HCT116 (cell line): ENCODE measurements at regions not wholly inside any gene's neighbourhood (a gene's known extent, or its start where the extent isn't known, plus 50 kb on each side); places are given as distances from the start of the nearest gene placed in this dataset.

Experiments
- ATAC-seq: fragments of 200-7000 bp; cut with Tn5 transposase; 2 replicates; pipeline ENCODE4 v1.9.1; 2020; ENCODE audit warnings: mild to moderate bottlenecking, moderate library complexity
- BruUV-seq: library from RNA; stranded (reverse); fragments of 400-500 nt; replicated peaks from 2 replicates; lab custom pipeline; 2021; lab: Mats Ljungman, UMichigan
- CTCF ChIA-PET: fragments of 300-600 bp; sonication (Branson Sonifier 250); formaldehyde crosslinking; loops from one replicate; lab custom pipeline; 2021; ENCODE audit warnings: antibody characterized with exemption; lab: Charles Lee
- POLR2A ChIA-PET: fragments of 300-600, 350-600 bp; sonication (Branson Sonifier 250); formaldehyde crosslinking; loops from one replicate; lab custom pipeline; 2021; ENCODE audit warnings: antibody characterized with exemption; lab: Charles Lee
- RAD21 ChIA-PET, 2 experiments: fragments of 300-600 bp; sonication (Branson Sonifier 250); formaldehyde crosslinking; loops; one replicate each; lab custom pipeline; 2023; ENCODE audit warnings: low total read pairs in 2 of 2; ENCODE audit not compliant: uncharacterized antibody in 2 of 2, unreplicated experiment in 2 of 2, low non-redundant PET in 1 of 2; lab: Charles Lee
- DNase-seq: peaks from one replicate; pipeline ENCODE4 v3.0.0-alpha.2; 2010; ENCODE audit warnings: low read depth, low spot score
- H2AFZ ChIP-seq: fragments of 200-600 bp; shearing (Covaris generic), sonication (generic); 2 replicates; pipeline ENCODE4 v1.6.1; 2017; ENCODE audit warnings: low read depth, mixed run types, mixed read lengths, antibody characterized with exemption, low read length; ENCODE audit not compliant: poor library complexity, severe bottlenecking
- H3K27ac ChIP-seq: 2 replicates; pipeline ENCODE4 v1.5.1; 2012; ENCODE audit warnings: low read depth, low read length
- H3K27me3 ChIP-seq: fragments of 200-600 bp; sonication (generic); 2 replicates; pipeline ENCODE4 v1.6.1; 2016; ENCODE audit warnings: mixed run types, low read length, mixed read lengths; ENCODE audit not compliant: insufficient read depth
- H3K36me3 ChIP-seq, 2 experiments: fragments of 200-500 bp in 1 of 2; fragments of 200-600 bp in 1 of 2; sonication (Bioruptor generic) in 1 of 2; sonication (generic) in 1 of 2; 2 replicates each; pipeline versions ENCODE4 v1.5.1 to v1.6.1; 2014 to 2016; ENCODE audit warnings: low read length in 2 of 2, inconsistent platforms in 1 of 2, mixed read lengths in 1 of 2, mixed run types in 1 of 2; ENCODE audit not compliant: insufficient read depth in 2 of 2, control insufficient read depth in 1 of 2
- H3K4me1 ChIP-seq, 2 experiments: fragments of 200-600 bp in 1 of 2; sonication (generic) in 1 of 2; 2 replicates each; pipeline versions ENCODE4 v1.5.1 to v1.6.1; 2012 to 2017; ENCODE audit warnings: low read length in 2 of 2, inconsistent platforms in 1 of 2, mild to moderate bottlenecking in 1 of 2, mixed read lengths in 1 of 2, mixed run types in 1 of 2, moderate library complexity in 1 of 2; ENCODE audit not compliant: insufficient read depth in 2 of 2, control insufficient read depth in 1 of 2
- H3K4me2 ChIP-seq: fragments of 200-600 bp; sonication (generic); 2 replicates; pipeline ENCODE4 v1.6.1; 2017; ENCODE audit warnings: mixed run types, low read length, mixed read lengths
- H3K4me3 ChIP-seq, 2 experiments: fragments of 200-600 bp in 1 of 2; sonication (generic) in 1 of 2; replicated peaks in 1 of 2; 2 replicates each; pipeline ENCODE4 v1.5.1; 2011 to 2016; ENCODE audit warnings: low read length in 2 of 2, control low read depth in 1 of 2, low read depth in 1 of 2, mild to moderate bottlenecking in 1 of 2, mixed read lengths in 1 of 2, mixed run types in 1 of 2
- H3K79me2 ChIP-seq: fragments of 200-600 bp; sonication (generic); 2 replicates; pipeline ENCODE4 v1.6.1; 2017; ENCODE audit warnings: mild to moderate bottlenecking, mixed run types, low read length, moderate library complexity, mixed read lengths; ENCODE audit not compliant: insufficient read depth
- H3K9ac ChIP-seq: fragments of 200-600 bp; sonication (generic); 2 replicates; pipeline ENCODE4 v1.6.1; 2016; ENCODE audit warnings: low read length, mixed read lengths
- H3K9me2 ChIP-seq: fragments of 200-600 bp; sonication (generic), shearing (Covaris generic); 2 replicates; pipeline ENCODE4 v1.6.1; 2017; ENCODE audit warnings: mixed run types, mild to moderate bottlenecking, moderate library complexity; ENCODE audit not compliant: insufficient read depth
- H3K9me3 ChIP-seq, 2 experiments: fragments of 200-500 bp in 1 of 2; fragments of 200-600 bp in 1 of 2; sonication (Bioruptor generic) in 1 of 2; sonication (generic) in 1 of 2; 2 replicates each; pipeline ENCODE4 v1.6.1; 2014 to 2017; ENCODE audit warnings: low read length in 2 of 2, mixed read lengths in 2 of 2, inconsistent platforms in 1 of 2, low read depth in 1 of 2, mild to moderate bottlenecking in 1 of 2, mixed run types in 1 of 2, moderate library complexity in 1 of 2; ENCODE audit not compliant: control insufficient read depth in 1 of 2, insufficient read depth in 1 of 2
- H4K20me1 ChIP-seq: fragments of 200-600 bp; sonication (generic), shearing (Covaris generic); 2 replicates; pipeline ENCODE4 v1.6.1; 2017; ENCODE audit warnings: mixed run types, mild to moderate bottlenecking, moderate library complexity; ENCODE audit not compliant: insufficient read depth
- CEBPB ChIP-seq: IDR thresholded peaks from 2 replicates; pipeline ENCODE4 v1.6.1; 2012; ENCODE audit warnings: low read depth
- EGR1 ChIP-seq: IDR thresholded peaks from 2 replicates; pipeline ENCODE4 v1.6.1; 2012; ENCODE audit warnings: low read depth
- ELF1 ChIP-seq: IDR thresholded peaks from 2 replicates; pipeline ENCODE4 v1.6.1; 2012; ENCODE audit warnings: low read depth, borderline replicate concordance
- EZH2 ChIP-seq: fragments of 200-600 bp; sonication (generic); IDR thresholded peaks from 2 replicates; pipeline ENCODE4 v1.6.1; 2017; ENCODE audit warnings: antibody characterized with exemption, mixed run types
- EZH2phosphoT487 ChIP-seq: fragments of 200-600 bp; IDR thresholded peaks from 2 replicates; pipeline ENCODE4 v1.6.1; 2018; ENCODE audit warnings: antibody characterized with exemption, borderline replicate concordance
- FOSL1 ChIP-seq: IDR thresholded peaks from 2 replicates; pipeline ENCODE4 v1.6.1; 2012; ENCODE audit warnings: low read depth
- JUND ChIP-seq: IDR thresholded peaks from 2 replicates; pipeline ENCODE4 v1.6.1; 2012
- POLR2A ChIP-seq: IDR thresholded peaks from 2 replicates; pipeline ENCODE4 v1.7.0; 2011; ENCODE audit warnings: borderline replicate concordance; ENCODE audit not compliant: insufficient read depth, insufficient read length; ENCODE audit errors: extremely low read depth
- POLR2AphosphoS5 ChIP-seq: IDR thresholded peaks from 2 replicates; pipeline ENCODE4 v1.6.1; 2011; ENCODE audit warnings: mild to moderate bottlenecking, low read depth, low read length, moderate library complexity
- SIN3A ChIP-seq: IDR thresholded peaks from 2 replicates; pipeline ENCODE4 v1.6.1; 2012; ENCODE audit warnings: low read depth
- SRF ChIP-seq: IDR thresholded peaks from 2 replicates; pipeline ENCODE4 v1.6.1; 2012; ENCODE audit warnings: low read depth
- TCF7L2 ChIP-seq: IDR thresholded peaks from 2 replicates; pipeline ENCODE4 v1.7.0; 2011; ENCODE audit warnings: borderline replicate concordance, inconsistent platforms; ENCODE audit not compliant: insufficient read depth, insufficient read length; ENCODE audit errors: extremely low read depth
- YY1 ChIP-seq: IDR thresholded peaks from 2 replicates; pipeline ENCODE4 v1.6.1; 2011; ENCODE audit warnings: low read length, low read depth, moderate library complexity, mild to moderate bottlenecking; ENCODE audit not compliant: insufficient replicate concordance; ENCODE audit errors: extremely low read depth
- ZFX ChIP-seq: fragments of 450-650 bp; IDR thresholded peaks from 2 replicates; pipeline ENCODE4 v1.6.1; 2017
- ZNF274 ChIP-seq: fragments of 200-500 bp; sonication (Bioruptor generic); IDR thresholded peaks from 2 replicates; pipeline ENCODE4 v1.6.1; 2014; ENCODE audit warnings: mild to moderate bottlenecking, low read depth, low read length, inconsistent platforms
- intact Hi-C: fragments of 100-400 bp; cut with micrococcal nuclease; formaldehyde crosslinking; loops from 2 replicates; pipeline ENCODE4 v1.10.0; 2022
- TF ChIP-seq, protein P1 (sequence below): IDR thresholded peaks from 2 replicates; pipeline ENCODE4 v1.6.1; 2012
- TF ChIP-seq, protein P2 (sequence below): IDR thresholded peaks from 2 replicates; pipeline ENCODE4 v1.6.1; 2012; ENCODE audit warnings: low read depth
- TF ChIP-seq, protein P3 (sequence below): IDR thresholded peaks from 2 replicates; pipeline ENCODE4 v1.6.1; 2012
- TF ChIP-seq, protein P4 (sequence below), 3 experiments: fragments of 200-600 bp in 1 of 3; sonication (generic) in 1 of 3; IDR thresholded peaks in 2 of 3; conservative IDR thresholded peaks in 1 of 3; 2 replicates each; pipeline ENCODE4 v1.5.1; 2012 to 2017; ENCODE audit warnings: low read depth in 2 of 3, low read length in 2 of 3, antibody characterized with exemption in 1 of 3, borderline replicate concordance in 1 of 3, control low read depth in 1 of 3, mild to moderate bottlenecking in 1 of 3, mixed read lengths in 1 of 3, mixed run types in 1 of 3, moderate library complexity in 1 of 3; ENCODE audit not compliant: insufficient read depth in 1 of 3

DNA sequence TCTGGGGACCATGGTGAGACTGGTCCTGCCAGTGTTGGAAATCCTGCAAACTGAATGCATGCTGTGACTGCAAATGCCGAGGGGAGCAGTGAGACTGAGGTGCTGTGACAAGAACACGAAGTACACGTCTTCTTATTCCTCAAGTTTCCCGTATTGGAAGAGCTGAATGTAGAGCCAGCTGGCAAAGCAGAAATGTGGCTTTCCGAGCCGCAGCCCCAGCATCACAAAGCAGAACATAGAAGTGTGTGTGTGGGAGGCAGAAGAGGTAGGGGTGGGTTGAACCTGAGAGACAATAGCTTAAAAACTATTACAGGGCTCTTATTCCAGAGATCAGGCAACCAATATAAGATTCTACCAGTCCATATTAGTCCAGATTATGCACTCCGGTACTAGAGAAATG is 98.8 kb downstream of the CARTPT start:
- Histone ChIP-seq H3K36me3 (no peaks in the 10 kb centered on the region), H3K79me2 (no peaks in the 10 kb centered on the region), H3K4me3 (no peak overlapping the region), H3K9ac (no peak overlapping the region), H3K4me1 (no peaks in the 10 kb centered on the region), H3K9me2 (no peaks in the 10 kb centered on the region), H2AFZ (no peak overlapping the region), H4K20me1 (no peaks in the 10 kb centered on the region), H3K9me3 (no peaks in the 10 kb centered on the region; a peak in 1 of 4 replicates), H3K27me3 (no peaks in the 10 kb centered on the region), H3K27ac (no peak overlapping the region), H3K4me2 (no peak overlapping the region)
- POLR2A ChIA-PET = no interaction called here
- no TSS peak for BruUV-seq
- CTCF ChIA-PET = no interaction called here
- ATAC-seq = no peak
- DNase-seq = no peak
- RAD21 ChIA-PET = no interaction called here
- intact Hi-C loops = no loop called here
- no peak for TF ChIP-seq EZH2phosphoT487
- no peak for TF ChIP-seq EGR1
- TF ChIP-seq ZNF274 = no peak
- TF ChIP-seq SRF = no peak
- no peak for TF ChIP-seq ZFX
- TF ChIP-seq, protein P1, sequence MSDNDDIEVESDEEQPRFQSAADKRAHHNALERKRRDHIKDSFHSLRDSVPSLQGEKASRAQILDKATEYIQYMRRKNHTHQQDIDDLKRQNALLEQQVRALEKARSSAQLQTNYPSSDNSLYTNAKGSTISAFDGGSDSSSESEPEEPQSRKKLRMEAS = no peak
- TF ChIP-seq EZH2 = no peak
- TF ChIP-seq POLR2AphosphoS5 = no peak
- TF ChIP-seq YY1 = no peak
- no peak for TF ChIP-seq FOSL1
- TF ChIP-seq, protein P2, sequence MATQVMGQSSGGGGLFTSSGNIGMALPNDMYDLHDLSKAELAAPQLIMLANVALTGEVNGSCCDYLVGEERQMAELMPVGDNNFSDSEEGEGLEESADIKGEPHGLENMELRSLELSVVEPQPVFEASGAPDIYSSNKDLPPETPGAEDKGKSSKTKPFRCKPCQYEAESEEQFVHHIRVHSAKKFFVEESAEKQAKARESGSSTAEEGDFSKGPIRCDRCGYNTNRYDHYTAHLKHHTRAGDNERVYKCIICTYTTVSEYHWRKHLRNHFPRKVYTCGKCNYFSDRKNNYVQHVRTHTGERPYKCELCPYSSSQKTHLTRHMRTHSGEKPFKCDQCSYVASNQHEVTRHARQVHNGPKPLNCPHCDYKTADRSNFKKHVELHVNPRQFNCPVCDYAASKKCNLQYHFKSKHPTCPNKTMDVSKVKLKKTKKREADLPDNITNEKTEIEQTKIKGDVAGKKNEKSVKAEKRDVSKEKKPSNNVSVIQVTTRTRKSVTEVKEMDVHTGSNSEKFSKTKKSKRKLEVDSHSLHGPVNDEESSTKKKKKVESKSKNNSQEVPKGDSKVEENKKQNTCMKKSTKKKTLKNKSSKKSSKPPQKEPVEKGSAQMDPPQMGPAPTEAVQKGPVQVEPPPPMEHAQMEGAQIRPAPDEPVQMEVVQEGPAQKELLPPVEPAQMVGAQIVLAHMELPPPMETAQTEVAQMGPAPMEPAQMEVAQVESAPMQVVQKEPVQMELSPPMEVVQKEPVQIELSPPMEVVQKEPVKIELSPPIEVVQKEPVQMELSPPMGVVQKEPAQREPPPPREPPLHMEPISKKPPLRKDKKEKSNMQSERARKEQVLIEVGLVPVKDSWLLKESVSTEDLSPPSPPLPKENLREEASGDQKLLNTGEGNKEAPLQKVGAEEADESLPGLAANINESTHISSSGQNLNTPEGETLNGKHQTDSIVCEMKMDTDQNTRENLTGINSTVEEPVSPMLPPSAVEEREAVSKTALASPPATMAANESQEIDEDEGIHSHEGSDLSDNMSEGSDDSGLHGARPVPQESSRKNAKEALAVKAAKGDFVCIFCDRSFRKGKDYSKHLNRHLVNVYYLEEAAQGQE = no peak
- TF ChIP-seq ELF1 = no peak
- TF ChIP-seq JUND = no peak
- TF ChIP-seq, protein P3, sequence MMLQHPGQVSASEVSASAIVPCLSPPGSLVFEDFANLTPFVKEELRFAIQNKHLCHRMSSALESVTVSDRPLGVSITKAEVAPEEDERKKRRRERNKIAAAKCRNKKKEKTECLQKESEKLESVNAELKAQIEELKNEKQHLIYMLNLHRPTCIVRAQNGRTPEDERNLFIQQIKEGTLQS = no peak
- TF ChIP-seq POLR2A = no peak
- TF ChIP-seq, protein P4, sequence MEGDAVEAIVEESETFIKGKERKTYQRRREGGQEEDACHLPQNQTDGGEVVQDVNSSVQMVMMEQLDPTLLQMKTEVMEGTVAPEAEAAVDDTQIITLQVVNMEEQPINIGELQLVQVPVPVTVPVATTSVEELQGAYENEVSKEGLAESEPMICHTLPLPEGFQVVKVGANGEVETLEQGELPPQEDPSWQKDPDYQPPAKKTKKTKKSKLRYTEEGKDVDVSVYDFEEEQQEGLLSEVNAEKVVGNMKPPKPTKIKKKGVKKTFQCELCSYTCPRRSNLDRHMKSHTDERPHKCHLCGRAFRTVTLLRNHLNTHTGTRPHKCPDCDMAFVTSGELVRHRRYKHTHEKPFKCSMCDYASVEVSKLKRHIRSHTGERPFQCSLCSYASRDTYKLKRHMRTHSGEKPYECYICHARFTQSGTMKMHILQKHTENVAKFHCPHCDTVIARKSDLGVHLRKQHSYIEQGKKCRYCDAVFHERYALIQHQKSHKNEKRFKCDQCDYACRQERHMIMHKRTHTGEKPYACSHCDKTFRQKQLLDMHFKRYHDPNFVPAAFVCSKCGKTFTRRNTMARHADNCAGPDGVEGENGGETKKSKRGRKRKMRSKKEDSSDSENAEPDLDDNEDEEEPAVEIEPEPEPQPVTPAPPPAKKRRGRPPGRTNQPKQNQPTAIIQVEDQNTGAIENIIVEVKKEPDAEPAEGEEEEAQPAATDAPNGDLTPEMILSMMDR (IDR thresholded peaks at IDR 0.05 in 2 of 3, conservative IDR thresholded peaks at IDR 0.05 in 1 of 3; ENCODE audit: borderline replicate concordance in 1 of 3, insufficient read depth in 1 of 3, low read depth in 2 of 3, low read length in 2 of 3) = no peak
- TF ChIP-seq TCF7L2 = no peak
- no peak for TF ChIP-seq SIN3A
- TF ChIP-seq CEBPB = no peak
